ENCODE measurements at regions not wholly inside any gene's neighbourhood (a gene's known extent, or its start where the extent isn't known, plus 50 kb on each side); places are given as distances from the start of the nearest gene placed in this dataset.
"Not testable (repeated sequence)": the region's sequence is repeated elsewhere in the genome, so short reads cannot be mapped to it uniquely, and the experiment has no call there.

DNA sequence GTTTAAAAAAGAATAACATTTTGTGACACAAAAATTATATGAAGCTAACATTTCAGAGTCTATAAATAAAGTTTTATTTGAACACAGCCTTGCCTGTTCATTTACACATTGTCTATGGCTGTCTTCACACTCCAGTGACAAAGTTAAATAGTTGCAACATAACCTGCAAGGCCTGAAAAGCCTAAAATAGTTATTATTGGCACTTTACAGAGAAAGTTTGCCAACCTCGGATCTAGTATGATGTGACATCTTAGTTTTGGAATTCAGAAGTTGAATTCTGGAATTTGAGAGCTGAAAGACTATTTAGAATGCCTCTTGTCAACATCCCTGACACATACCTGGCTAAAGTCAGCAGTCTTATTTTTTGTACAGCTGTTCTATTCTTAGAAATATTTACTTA, 68.3 kb downstream of the DYRK2 start:
- no peak overlapping the region for H3K4me3 ChIP-seq (ENCODE audit: low read depth, low read length)
- TF ChIP-seq, protein P1, sequence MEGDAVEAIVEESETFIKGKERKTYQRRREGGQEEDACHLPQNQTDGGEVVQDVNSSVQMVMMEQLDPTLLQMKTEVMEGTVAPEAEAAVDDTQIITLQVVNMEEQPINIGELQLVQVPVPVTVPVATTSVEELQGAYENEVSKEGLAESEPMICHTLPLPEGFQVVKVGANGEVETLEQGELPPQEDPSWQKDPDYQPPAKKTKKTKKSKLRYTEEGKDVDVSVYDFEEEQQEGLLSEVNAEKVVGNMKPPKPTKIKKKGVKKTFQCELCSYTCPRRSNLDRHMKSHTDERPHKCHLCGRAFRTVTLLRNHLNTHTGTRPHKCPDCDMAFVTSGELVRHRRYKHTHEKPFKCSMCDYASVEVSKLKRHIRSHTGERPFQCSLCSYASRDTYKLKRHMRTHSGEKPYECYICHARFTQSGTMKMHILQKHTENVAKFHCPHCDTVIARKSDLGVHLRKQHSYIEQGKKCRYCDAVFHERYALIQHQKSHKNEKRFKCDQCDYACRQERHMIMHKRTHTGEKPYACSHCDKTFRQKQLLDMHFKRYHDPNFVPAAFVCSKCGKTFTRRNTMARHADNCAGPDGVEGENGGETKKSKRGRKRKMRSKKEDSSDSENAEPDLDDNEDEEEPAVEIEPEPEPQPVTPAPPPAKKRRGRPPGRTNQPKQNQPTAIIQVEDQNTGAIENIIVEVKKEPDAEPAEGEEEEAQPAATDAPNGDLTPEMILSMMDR (IDR thresholded peaks at IDR 0.05; ENCODE audit: low read depth, low read length, missing control alignments): no peak
- in situ Hi-C loops (cut with HindIII; ENCODE audit: low sequenced_read_pairs): no loop called here
- DNase-seq (ENCODE audit: low read depth): peak; percentile 46

DNA sequence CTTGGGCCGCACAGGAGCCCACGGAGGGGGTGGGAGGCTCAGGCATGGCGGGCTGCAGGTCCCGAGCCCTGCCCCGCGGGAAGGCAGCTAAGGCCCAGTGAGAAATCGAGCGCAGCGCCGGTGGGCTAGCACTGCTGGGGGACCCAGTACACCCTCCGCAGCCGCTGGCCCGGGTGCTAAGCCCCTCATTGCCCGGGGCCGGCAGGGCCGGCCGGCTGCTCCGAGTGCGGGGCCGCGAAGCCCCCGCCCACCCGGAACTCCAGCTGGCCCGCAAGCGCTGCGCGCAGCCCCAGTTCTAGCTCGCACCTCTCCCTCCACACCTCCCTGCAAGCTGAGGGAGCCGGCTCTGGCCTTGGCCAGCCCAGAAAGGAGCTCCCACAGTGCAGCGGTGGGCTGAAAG, 70.8 kb downstream of the DYRK2 start:
- in situ Hi-C loops (cut with HindIII; ENCODE audit: low sequenced_read_pairs); DNase-seq (ENCODE audit: low read depth); H3K4me3 ChIP-seq (ENCODE audit: low read depth, low read length): not testable (repeated sequence)

DNA sequence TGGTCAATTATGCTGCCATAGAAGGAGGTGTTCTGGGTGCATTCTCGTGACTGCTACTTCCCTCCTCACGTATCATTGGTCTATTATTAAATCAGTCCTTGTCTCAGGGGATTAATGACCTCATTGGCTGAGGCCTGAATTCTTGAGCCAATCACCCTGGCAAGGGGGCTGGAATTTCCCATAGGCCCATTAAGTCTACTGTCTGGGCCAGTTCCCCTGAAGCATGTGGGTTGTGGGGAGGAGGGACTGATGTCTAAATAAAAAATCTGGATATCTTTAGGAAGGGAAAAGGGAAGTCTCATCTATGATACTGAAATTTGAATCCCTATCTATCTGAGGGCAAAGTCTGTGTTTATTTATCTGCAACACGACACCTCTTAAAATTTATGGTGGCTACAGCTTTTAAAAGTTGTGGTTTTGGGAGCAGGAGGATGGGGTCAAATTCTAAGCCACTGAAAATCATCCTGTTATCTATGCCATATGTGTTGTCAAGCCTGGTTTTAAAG, 71.9 kb downstream of the DYRK2 start:
- in situ Hi-C loops (cut with HindIII; ENCODE audit: low sequenced_read_pairs): no loop called here

DNA sequence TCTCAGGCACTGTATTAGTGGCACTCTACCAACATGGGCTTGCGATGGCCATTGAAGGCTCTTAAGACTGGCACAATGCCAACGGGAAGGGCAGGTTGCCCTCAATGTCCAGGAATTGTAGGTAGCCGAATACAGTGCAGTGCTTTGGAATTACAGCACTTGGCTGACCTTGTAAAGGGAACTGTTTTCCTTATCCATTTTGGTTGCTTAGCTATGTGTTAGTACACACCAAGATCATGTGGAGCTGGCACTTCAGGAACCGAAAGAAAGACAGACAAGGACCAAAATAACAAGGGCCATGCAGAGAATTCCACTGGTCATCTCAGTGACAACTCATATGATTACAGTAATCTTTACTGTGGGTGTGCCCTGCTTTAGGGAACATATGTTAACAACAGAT, 72.7 kb downstream of the DYRK2 start:
- no peak for DNase-seq (ENCODE audit: low read depth)
- TF ChIP-seq, protein P1 (IDR thresholded peaks at IDR 0.05; ENCODE audit: low read depth, low read length, missing control alignments): no peak
- in situ Hi-C loops (cut with HindIII; ENCODE audit: low sequenced_read_pairs): no loop called here
- H3K4me3 ChIP-seq (ENCODE audit: low read depth, low read length): no peak overlapping the region

More for the DNA sequence above, 71.9 kb downstream of the DYRK2 start:
- TF ChIP-seq, protein P1 (IDR thresholded peaks at IDR 0.05; ENCODE audit: low read depth, low read length, missing control alignments): no peak
- H3K4me3 ChIP-seq (ENCODE audit: low read depth, low read length): no peak overlapping the region
- no peak for DNase-seq (ENCODE audit: low read depth)

DNA sequence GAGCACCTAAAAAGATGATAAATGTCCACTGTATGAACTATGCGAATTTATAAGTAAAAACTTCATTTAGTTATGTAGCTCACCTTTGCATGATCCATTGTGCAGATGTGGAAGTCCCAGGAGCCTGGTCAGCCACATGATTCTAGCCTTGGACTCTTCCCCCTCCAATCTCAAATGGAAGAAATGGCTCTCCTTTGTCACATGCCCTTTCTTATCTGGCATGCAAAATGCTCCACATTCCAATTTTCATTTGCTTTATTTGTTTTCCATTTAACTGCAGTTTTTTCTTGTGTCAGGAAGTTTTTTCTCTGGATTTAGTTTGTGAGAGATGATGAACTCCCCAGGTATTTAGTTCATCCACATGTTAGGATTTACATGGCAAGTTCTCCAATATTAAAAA, 73.8 kb downstream of the DYRK2 start:
- in situ Hi-C loops (cut with HindIII; ENCODE audit: low sequenced_read_pairs): no loop called here
- DNase-seq (ENCODE audit: low read depth): no peak
- TF ChIP-seq, protein P1 (IDR thresholded peaks at IDR 0.05; ENCODE audit: low read depth, low read length, missing control alignments): no peak
- H3K4me3 ChIP-seq (ENCODE audit: low read depth, low read length): no peak overlapping the region

DNA sequence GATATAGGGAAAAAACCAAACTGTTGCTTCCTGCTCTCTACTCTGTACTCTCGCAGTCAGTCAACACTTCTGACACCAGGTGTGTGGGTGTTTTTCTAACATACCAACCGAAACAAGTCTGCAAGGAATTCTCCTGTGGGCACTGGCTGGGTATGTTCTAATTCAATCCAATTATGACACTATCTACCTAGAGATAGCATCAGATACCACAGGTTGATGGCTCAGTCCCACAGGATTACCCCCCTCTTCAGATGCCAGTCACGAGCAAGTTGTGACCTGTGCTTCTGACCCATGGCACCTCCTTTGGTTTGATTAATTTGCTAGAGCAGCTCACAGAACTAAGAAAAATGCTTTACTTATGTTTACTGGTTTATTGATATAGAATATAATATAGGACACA, 78.3 kb downstream of the DYRK2 start:
- TF ChIP-seq, protein P1 (IDR thresholded peaks at IDR 0.05; ENCODE audit: low read depth, low read length, missing control alignments): no peak
- H3K4me3 ChIP-seq (ENCODE audit: low read depth, low read length): no peak overlapping the region
- no peak for DNase-seq (ENCODE audit: low read depth)
- in situ Hi-C loops (cut with HindIII; ENCODE audit: low sequenced_read_pairs): no loop called here

DNA sequence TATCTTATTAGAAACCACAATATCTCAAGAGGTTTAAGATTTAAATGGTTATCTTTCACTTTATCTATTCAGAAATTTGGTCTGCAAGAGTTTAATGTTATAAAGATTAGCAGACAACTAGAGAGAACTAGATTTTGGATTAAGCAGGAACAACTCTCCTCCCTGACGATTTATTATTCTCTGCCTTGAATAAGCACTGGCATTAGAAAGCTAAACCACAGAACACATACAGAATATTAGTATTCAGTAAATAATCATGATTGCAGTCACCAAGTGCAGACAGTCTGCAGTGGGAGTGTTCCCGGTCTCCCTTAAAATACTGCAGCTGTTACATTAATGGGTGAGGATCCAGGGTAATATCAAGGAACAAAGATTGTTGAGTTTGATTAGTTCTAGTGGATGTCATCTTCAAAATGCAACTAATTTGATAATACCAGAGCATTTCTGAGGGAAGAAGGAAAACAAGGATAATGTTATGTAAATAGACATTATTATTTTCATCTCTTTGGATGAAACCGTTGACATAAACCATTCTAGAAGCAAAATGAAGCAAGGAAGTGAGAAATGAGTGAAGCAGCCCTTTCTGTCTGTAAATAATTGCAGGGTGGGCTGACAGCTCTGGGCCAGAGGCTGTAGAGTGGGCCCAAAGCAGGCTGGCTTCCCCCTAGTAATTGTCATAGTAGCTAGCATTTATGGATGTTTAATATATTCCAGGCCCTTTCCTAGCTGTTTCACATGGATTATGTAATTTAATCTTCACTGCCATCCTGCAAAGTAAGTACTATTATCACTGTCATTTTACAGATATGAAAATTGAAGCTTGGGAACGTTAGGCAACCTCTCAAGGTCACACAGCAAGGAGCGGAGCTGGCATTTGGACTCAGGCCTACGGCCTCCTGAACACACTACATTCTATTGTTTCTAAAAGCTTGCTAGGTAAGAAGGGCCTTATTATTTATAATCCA, 79.4 kb downstream of the DYRK2 start:
- TF ChIP-seq, protein P1 (IDR thresholded peaks at IDR 0.05; ENCODE audit: low read depth, low read length, missing control alignments): no peak
- in situ Hi-C loops (cut with HindIII; ENCODE audit: low sequenced_read_pairs): no loop called here
- H3K4me3 ChIP-seq (ENCODE audit: low read depth, low read length): no peak overlapping the region
- DNase-seq (ENCODE audit: low read depth): no peak

Measured in astrocyte of the cerebellum (primary cell).